HAP-1 (cell line): ENCODE measurements at regions not wholly inside any gene's neighbourhood (a gene's known extent, or its start where the extent isn't known, plus 50 kb on each side); places are given as distances from the start of the nearest gene placed in this dataset.

Source experiments
- DNase-seq, 2 experiments: peaks; one replicate each; pipeline ENCODE4 v3.0.0-alpha.2; 2016 to 2020; ENCODE audit warnings: low spot score in 2 of 2
- H3K27me3 ChIP-seq: fragments of 250-450 bp; sonication (Bioruptor Pico); 2 replicates; pipeline ENCODE4 v1.5.1; 2020; ENCODE audit warnings: low read depth, mild to moderate bottlenecking, moderate library complexity
- H3K36me3 ChIP-seq: fragments of 250-450 bp; sonication (Bioruptor Pico); replicated peaks from 2 replicates; pipeline ENCODE4 v1.5.1; 2020; ENCODE audit warnings: mild to moderate bottlenecking
- H3K4me1 ChIP-seq: fragments of 250-450 bp; sonication (Bioruptor Pico); 2 replicates; pipeline ENCODE4 v1.5.1; 2020; ENCODE audit warnings: mild to moderate bottlenecking
- H3K4me3 ChIP-seq: fragments of 250-450 bp; sonication (Bioruptor Pico); 2 replicates; pipeline ENCODE4 v1.5.1; 2020; ENCODE audit warnings: mild to moderate bottlenecking, moderate library complexity
- H3K9me3 ChIP-seq: fragments of 250-450 bp; sonication (Bioruptor Pico); 2 replicates; pipeline ENCODE4 v1.5.1; 2020; ENCODE audit warnings: mild to moderate bottlenecking, moderate library complexity
- in situ Hi-C: fragments of 300-500 bp; cut with MboI; formaldehyde crosslinking; loops from 3 replicates; pipeline ENCODE4 v1.14.3; 2020; ENCODE audit warnings: low sequenced_read_pairs, inconsistent platforms, mixed read lengths

- in situ Hi-C loops = no loop called here
- no peak for DNase-seq
- H3K4me1 ChIP-seq = peaks cover 5% of the 10 kb centered on the region
- no peaks in the 10 kb centered on the region for H3K36me3 ChIP-seq
- no peaks in the 10 kb centered on the region for H3K27me3 ChIP-seq
- H3K9me3 ChIP-seq = no peaks in the 10 kb centered on the region
- H3K4me3 ChIP-seq = no peak overlapping the region
Measured at GRCh38 chr3:159559771-159560170, 428.9 kb upstream of the IL12A start.

GRCh38 chr3:159560214-159560979 lies 428.2 kb upstream of the IL12A start:
- no peaks in the 10 kb centered on the region for H3K9me3 ChIP-seq
- no peak overlapping the region for H3K4me3 ChIP-seq
- no peaks in the 10 kb centered on the region for H3K27me3 ChIP-seq
- peak; percentile 13 to 56 for DNase-seq
- in situ Hi-C loops = no loop called here
- no peaks in the 10 kb centered on the region for H3K36me3 ChIP-seq
- peaks cover 5% of the 10 kb centered on the region for H3K4me1 ChIP-seq

- no peaks in the 10 kb centered on the region for H3K4me1 ChIP-seq
- H3K27me3 ChIP-seq = peaks cover 5% of the 10 kb centered on the region
- no peaks in the 10 kb centered on the region for H3K9me3 ChIP-seq
- no peak for DNase-seq
- no peaks in the 10 kb centered on the region for H3K36me3 ChIP-seq
- in situ Hi-C loops = no loop called here
- no peak overlapping the region for H3K4me3 ChIP-seq
Measured at GRCh38 chr3:159565313-159565712, 423.3 kb upstream of the IL12A start.

- Histone ChIP-seq H3K4me1 (peaks cover 6% of the 10 kb centered on the region), H3K27me3 (peaks cover 7% of the 10 kb centered on the region; the same call in 1 of the 2 replicates), H3K4me3 (no peak overlapping the region), H3K9me3 (no peaks in the 10 kb centered on the region), H3K36me3 (no peaks in the 10 kb centered on the region)
- in situ Hi-C loops = no loop called here
- no peak for DNase-seq
Measured at GRCh38 chr3:159583662-159584061, 405.0 kb upstream of the IL12A start.

- Histone ChIP-seq H3K4me3 (no peak overlapping the region), H3K9me3 (no peaks in the 10 kb centered on the region), H3K36me3 (no peaks in the 10 kb centered on the region), H3K4me1 (peaks cover 6% of the 10 kb centered on the region), H3K27me3 (0 out of 2 replicates have a peak, but pooled peaks cover 3% of the 10 kb centered on the region)
- DNase-seq = no peak
- in situ Hi-C loops = no loop called here
Measured at GRCh38 chr3:159584421-159584820, 404.2 kb upstream of the IL12A start.

GRCh38 chr3:159586571-159587202 lies 401.9 kb upstream of the IL12A start:
- in situ Hi-C loops = no loop called here
- Histone ChIP-seq H3K9me3 (no peaks in the 10 kb centered on the region), H3K27me3 (0 out of 2 replicates have a peak, but pooled peaks cover 3% of the 10 kb centered on the region), H3K4me3 (no peak overlapping the region), H3K36me3 (no peaks in the 10 kb centered on the region), H3K4me1 (peaks cover 6% of the 10 kb centered on the region)
- peak; percentile 29 to 62 for DNase-seq

- DNase-seq = no peak
- H3K9me3 ChIP-seq = no peaks in the 10 kb centered on the region; the same call in 1 of the 2 replicates
- H3K4me3 ChIP-seq = no peak overlapping the region
- peaks cover 5% of the 10 kb centered on the region for H3K27me3 ChIP-seq
- H3K36me3 ChIP-seq = no peaks in the 10 kb centered on the region
- in situ Hi-C loops = no loop called here
- no peaks in the 10 kb centered on the region for H3K4me1 ChIP-seq
Measured at GRCh38 chr3:159593927-159594605, 394.6 kb upstream of the IL12A start.

GRCh38 chr3:159600291-159600690 lies 388.3 kb upstream of the IL12A start:
- Histone ChIP-seq H3K9me3 (no peaks in the 10 kb centered on the region; the same call in 1 of the 2 replicates), H3K4me1 (no peaks in the 10 kb centered on the region), H3K4me3 (no peak overlapping the region), H3K27me3 (no peaks in the 10 kb centered on the region; the same call in 1 of the 2 replicates), H3K36me3 (no peaks in the 10 kb centered on the region)
- DNase-seq = no peak
- in situ Hi-C loops = no loop called here

- no peaks in the 10 kb centered on the region for H3K9me3 ChIP-seq
- H3K36me3 ChIP-seq = no peaks in the 10 kb centered on the region
- no peak for DNase-seq
- in situ Hi-C loops = no loop called here
- H3K27me3 ChIP-seq = peaks cover 4% of the 10 kb centered on the region
- H3K4me3 ChIP-seq = no peak overlapping the region
- no peaks in the 10 kb centered on the region for H3K4me1 ChIP-seq
Measured at GRCh38 chr3:159604151-159604581, 384.5 kb upstream of the IL12A start.

GRCh38 chr3:159605101-159605500 lies 383.5 kb upstream of the IL12A start:
- in situ Hi-C loops = no loop called here
- Histone ChIP-seq H3K27me3 (peaks cover 4% of the 10 kb centered on the region), H3K9me3 (no peaks in the 10 kb centered on the region), H3K4me3 (no peak overlapping the region), H3K36me3 (no peaks in the 10 kb centered on the region), H3K4me1 (no peaks in the 10 kb centered on the region)
- no peak for DNase-seq

- H3K27me3 ChIP-seq = peaks cover 4% of the 10 kb centered on the region
- no peak overlapping the region for H3K4me3 ChIP-seq
- H3K9me3 ChIP-seq = no peaks in the 10 kb centered on the region
- no peak for DNase-seq
- in situ Hi-C loops = no loop called here
- H3K4me1 ChIP-seq = no peaks in the 10 kb centered on the region
- no peaks in the 10 kb centered on the region for H3K36me3 ChIP-seq
Measured at GRCh38 chr3:159605776-159606175, 382.9 kb upstream of the IL12A start.

GRCh38 chr3:159607856-159608255 lies 380.8 kb upstream of the IL12A start:
- in situ Hi-C loops = no loop called here
- no peak overlapping the region for H3K4me3 ChIP-seq
- H3K36me3 ChIP-seq = no peaks in the 10 kb centered on the region
- H3K27me3 ChIP-seq = peaks cover 4% of the 10 kb centered on the region
- H3K9me3 ChIP-seq = no peaks in the 10 kb centered on the region
- DNase-seq = no peak
- H3K4me1 ChIP-seq = no peaks in the 10 kb centered on the region

GRCh38 chr3:159608311-159608710 lies 380.3 kb upstream of the IL12A start:
- no peaks in the 10 kb centered on the region for H3K36me3 ChIP-seq
- H3K9me3 ChIP-seq = no peaks in the 10 kb centered on the region
- H3K4me1 ChIP-seq = no peaks in the 10 kb centered on the region
- in situ Hi-C loops = no loop called here
- peaks cover 4% of the 10 kb centered on the region for H3K27me3 ChIP-seq
- no peak overlapping the region for H3K4me3 ChIP-seq
- no peak for DNase-seq

GRCh38 chr3:159609625-159610024 lies 379.0 kb upstream of the IL12A start:
- H3K27me3 ChIP-seq = peaks cover 7% of the 10 kb centered on the region
- in situ Hi-C loops = loop anchor here (10.0 kb wide), 1 partner anchor 195 kb away; no protein-coding TSS in a partner anchor
- no peak overlapping the region for H3K4me3 ChIP-seq
- no peak for DNase-seq
- H3K9me3 ChIP-seq = no peaks in the 10 kb centered on the region
- H3K36me3 ChIP-seq = no peaks in the 10 kb centered on the region
- no peaks in the 10 kb centered on the region for H3K4me1 ChIP-seq
